ENCODE measurements at regions not wholly inside any gene's neighbourhood (a gene's known extent, or its start where the extent isn't known, plus 50 kb on each side); places are given as distances from the start of the nearest gene placed in this dataset.

DNA sequence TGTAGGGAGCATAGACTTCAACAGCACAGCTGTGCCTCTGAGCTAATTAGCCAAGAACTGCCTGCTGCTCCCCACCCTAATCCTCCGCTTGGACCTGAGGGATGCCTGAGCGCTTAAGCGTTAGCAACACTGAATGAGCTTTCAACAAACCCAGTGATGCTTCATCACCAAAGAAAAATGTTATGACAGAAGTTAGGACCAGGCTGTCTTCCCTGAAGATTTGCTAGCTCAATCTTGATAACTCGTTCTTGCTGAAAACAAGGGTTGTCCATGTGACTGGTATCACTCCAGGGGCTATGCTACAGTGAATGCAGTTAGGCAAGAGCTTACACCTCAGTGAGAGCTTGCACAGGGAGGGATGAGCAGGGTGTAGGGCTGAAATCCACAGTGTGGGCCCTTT lies 190.7 kb upstream of the SIX2 start:
- no peaks in the 10 kb centered on the region for H3K27me3 ChIP-seq
- intact Hi-C loops (cut with DNase I): no loop called here
- no peaks in the 10 kb centered on the region for H3K4me1 ChIP-seq
- ATAC-seq (peak in 3 of 4 donors; percentile 73 to 84 (median 78)), DNase-seq (no peak)
- no peaks in the 10 kb centered on the region for H3K36me3 ChIP-seq
- no peak overlapping the region for H3K4me3 ChIP-seq
- WGBS, 4 donors: 61 to 80% (median 72%) methylated on average over 4 of the region's 4 CpGs
- H3K9me3 ChIP-seq: peaks cover 0 to 15% (median 5%) of the 10 kb centered on the region in 12 donors
- TF ChIP-seq POLR2A (IDR thresholded peaks at IDR 0.05) (no peak), CTCF (IDR thresholded peaks at IDR 0.05) (no peak)
- H3K27ac ChIP-seq: no peak overlapping the region

DNA sequence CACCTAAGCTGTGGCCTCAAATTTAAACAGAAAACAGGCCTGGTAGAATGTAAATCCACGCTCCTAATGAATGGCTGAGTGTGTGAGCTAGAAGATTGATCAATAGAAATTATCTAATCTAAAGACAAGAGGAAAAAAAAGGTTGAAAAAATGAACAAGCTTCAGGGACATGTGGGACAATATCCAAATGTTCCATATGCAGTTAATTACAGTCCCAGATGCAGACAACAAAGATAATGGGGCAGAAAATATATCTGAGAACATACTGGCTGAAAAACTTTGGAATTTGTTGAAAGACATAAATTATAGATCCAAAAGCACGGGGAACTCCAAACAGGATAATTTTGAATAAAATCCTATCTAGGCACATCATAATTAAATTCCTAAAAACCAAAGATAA lies 186.7 kb upstream of the SIX2 start:
- intact Hi-C loops (cut with DNase I): no loop called here
- no peaks in the 10 kb centered on the region for H3K4me1 ChIP-seq
- peaks cover 0 to 3% (median 0%) of the 10 kb centered on the region in 12 donors for H3K9me3 ChIP-seq
- 74 to 86% (median 81%) methylated on average over 2 of the region's 2 CpGs for WGBS, 4 donors
- DNase-seq (no peak), ATAC-seq (no peak)
- TF ChIP-seq CTCF (IDR thresholded peaks at IDR 0.05) (no peak), POLR2A (IDR thresholded peaks at IDR 0.05) (no peak)
- no peak overlapping the region for H3K27ac ChIP-seq
- peaks cover 0 to 10% (median 0%) of the 10 kb centered on the region in 9 donors for H3K27me3 ChIP-seq
- no peak overlapping the region for H3K4me3 ChIP-seq
- no peaks in the 10 kb centered on the region for H3K36me3 ChIP-seq

- ATAC-seq: no peak
- Histone ChIP-seq H3K36me3 (no peaks in the 10 kb centered on the region), H3K9me3 (peaks cover 0 to 3% (median 0%) of the 10 kb centered on the region in 12 donors), H3K27ac (no peak overlapping the region), H3K4me1 (no peaks in the 10 kb centered on the region), H3K27me3 (peaks cover 0 to 10% (median 0%) of the 10 kb centered on the region in 9 donors), H3K4me3 (no peak overlapping the region)
- DNase-seq: no peak
- TF ChIP-seq CTCF (IDR thresholded peaks at IDR 0.05) (no peak), POLR2A (IDR thresholded peaks at IDR 0.05) (no peak)
- intact Hi-C loops (cut with DNase I): no loop called here
- WGBS, 4 donors: 74 to 85% (median 79%) methylated on average over 3 of the region's 3 CpGs
These were observed 185.3 kb upstream of the SIX2 start for GRCh38 chr2:45194596-45194995.

DNA sequence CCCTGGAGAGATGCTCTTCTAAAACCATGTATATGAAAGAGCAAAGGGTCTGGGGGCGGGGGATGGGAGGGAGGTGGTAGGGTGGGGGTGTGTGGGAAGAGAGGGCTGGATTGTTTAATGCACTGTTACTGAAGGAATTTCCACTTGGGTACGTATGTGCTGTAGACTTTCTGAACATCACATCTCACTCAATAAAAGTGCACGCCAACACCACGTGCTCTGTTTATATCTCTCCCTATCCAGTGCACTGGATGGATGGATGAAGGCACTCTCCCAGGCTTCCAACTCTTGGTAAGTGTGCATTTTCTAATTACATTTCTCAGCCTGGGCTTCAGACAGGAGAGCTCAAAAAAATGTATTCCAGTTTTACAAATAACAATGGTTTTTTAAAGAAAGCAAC lies 184.3 kb upstream of the SIX2 start:
- intact Hi-C loops (cut with DNase I): no loop called here
- DNase-seq: no peak
- H3K27me3 ChIP-seq: peaks cover 0 to 20% (median 0%) of the 10 kb centered on the region in 9 donors
- no peak overlapping the region for H3K27ac ChIP-seq
- H3K4me1 ChIP-seq: no peaks in the 10 kb centered on the region
- H3K36me3 ChIP-seq: no peaks in the 10 kb centered on the region
- WGBS, 4 donors: 73 to 86% (median 84%) methylated on average over 4 of the region's 4 CpGs
- peaks cover 0 to 3% (median 0%) of the 10 kb centered on the region in 12 donors for H3K9me3 ChIP-seq
- no peak for TF ChIP-seq CTCF (IDR thresholded peaks at IDR 0.05)
- TF ChIP-seq POLR2A (IDR thresholded peaks at IDR 0.05): no peak
- no peak for ATAC-seq
- H3K4me3 ChIP-seq: no peak overlapping the region

All from heart left ventricle (tissue), 16 donors.